Ramos (cell line): ENCODE measurements at regions not wholly inside any gene's neighbourhood (a gene's known extent, or its start where the extent isn't known, plus 50 kb on each side); places are given as distances from the start of the nearest gene placed in this dataset.
"Not testable (repeated sequence)": the region's sequence is repeated elsewhere in the genome, so short reads cannot be mapped to it uniquely, and the experiment has no call there.

Experiments used
- in situ Hi-C: fragments of 300-500 bp; cut with MboI; formaldehyde crosslinking; loops from one replicate; pipeline ENCODE4 v1.14.3; 2022; ENCODE audit warnings: low sequenced_read_pairs; ENCODE audit not compliant: unreplicated experiment

- in situ Hi-C loops, result no loop called here
These were observed 284.8 kb upstream of the DIO3 start for GRCh38 chr14:101276309-101277091.

- in situ Hi-C loops, result no loop called here
These were observed 278.9 kb upstream of the DIO3 start for GRCh38 chr14:101282418-101282817.

GRCh38 chr14:101284711-101285110 lies 276.6 kb upstream of the DIO3 start:
- in situ Hi-C loops, result no loop called here

DNA sequence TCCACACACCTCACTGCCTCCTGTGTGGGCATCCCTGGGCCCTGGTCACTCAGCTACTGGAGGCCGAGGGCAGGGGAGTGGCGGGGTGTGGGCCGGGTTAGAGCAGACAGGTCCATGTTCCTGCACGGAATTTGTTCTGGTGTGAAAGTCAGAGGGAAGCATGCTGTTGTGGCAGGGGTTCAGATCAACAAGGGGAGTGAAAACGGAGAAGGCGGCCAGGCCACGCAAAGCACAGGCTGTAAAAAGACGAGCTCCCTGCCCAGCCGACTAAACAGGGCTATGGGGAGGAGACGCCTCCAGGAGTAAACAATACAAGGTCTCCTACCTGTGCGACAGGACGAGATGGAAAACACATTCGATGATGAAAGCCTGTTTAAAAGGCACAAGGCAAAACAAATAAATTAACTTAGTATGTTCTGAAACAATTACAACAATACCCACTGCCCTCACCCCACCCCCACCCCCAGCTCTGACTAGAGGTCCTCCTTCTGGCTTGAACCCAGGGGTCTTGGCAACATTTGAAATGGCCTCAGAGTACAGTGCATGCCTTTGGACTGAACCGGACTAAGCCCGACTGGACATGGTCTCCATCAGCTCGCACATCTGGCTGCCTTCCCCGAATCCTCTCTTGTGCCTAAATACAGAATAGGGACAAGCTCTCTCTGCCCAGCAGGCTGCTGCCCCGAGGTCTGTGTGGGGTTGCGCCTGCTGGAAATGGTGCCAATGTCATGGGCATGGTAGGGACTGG lies 274.9 kb upstream of the DIO3 start:
- in situ Hi-C loops, result no loop called here

DNA sequence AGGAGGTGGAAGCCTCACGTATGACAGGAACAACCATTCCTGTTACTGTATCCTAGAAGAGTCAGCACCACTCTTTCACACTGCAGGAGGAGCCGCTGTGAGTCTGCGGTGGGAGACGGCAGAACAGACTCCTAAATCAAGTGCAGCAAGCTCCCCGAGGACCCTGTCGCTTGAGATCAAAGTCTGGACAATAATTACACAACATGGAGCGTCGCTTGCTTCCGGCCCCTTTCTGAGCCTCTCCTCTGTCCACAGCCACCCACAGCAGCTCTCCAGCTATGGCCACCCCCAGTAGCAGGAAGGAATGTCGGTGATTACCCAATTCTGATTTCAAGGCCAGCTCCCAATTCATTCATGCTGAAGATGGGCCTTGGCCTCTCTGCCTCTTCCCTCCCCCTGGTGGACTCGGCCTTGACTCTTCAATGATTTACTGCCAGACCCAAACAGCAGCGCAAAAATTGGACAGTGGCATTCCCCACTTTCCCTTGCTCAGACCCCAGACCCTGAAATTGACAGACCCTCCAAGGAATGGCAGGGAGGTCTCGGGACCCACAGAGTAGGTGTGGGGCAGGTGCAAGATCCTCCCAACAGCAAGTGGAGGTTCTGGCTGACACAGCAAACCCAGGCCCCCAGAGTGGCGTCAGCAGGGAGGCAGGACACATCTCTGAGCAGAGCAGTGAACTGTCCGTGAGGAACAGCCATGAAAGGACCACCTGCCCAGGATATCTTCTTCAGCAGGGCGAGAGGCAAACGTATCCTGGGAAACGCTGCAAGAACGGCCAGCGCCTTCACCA lies 272.7 kb upstream of the DIO3 start:
- in situ Hi-C loops, result no loop called here

DNA sequence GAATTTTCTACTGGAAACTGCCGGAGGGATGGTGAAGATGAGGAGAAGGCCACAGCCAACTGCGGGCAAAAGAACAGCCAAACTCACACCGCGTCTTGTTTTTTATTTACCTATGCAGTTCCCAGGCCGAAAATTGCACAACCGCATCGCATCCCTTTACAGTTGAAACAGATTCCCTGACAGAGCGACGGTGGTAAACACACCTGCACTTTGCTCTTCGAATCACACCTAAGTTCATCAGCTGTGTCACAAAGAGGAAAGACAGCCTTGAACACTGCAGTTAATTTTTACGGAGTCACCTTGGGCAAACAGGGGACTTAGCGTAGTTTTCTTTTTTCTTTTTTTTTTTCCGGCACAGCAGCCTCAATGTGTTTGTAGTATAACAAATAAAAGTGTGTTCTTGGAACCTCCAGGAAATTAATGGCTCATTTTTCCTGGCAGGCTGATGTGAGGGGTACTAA lies 272.0 kb upstream of the DIO3 start:
- in situ Hi-C loops, result no loop called here

- in situ Hi-C loops, result no loop called here
These were observed 271.4 kb upstream of the DIO3 start for GRCh38 chr14:101289911-101290310.

DNA sequence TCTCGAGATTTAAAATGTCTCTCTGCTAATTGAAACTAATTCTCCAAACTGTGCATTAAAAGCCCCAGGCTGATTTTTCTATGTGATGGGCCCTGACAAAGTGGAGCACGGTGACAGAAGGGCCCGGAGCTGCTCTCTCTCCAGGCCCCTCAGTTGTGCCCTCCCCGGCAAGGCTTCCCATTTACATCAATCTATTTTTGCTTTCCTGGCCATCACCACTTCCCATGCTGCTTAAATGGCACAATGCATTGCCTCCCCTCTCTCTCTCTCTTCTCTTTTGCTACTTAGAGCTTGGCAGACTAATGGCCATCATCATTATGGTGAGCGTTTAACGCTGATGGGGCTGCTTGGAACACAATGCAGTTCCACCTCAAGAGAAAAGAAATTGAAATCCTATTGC lies 270.7 kb upstream of the DIO3 start:
- in situ Hi-C loops, result no loop called here

GRCh38 chr14:101291390-101291789 lies 269.9 kb upstream of the DIO3 start:
- in situ Hi-C loops, result no loop called here

DNA sequence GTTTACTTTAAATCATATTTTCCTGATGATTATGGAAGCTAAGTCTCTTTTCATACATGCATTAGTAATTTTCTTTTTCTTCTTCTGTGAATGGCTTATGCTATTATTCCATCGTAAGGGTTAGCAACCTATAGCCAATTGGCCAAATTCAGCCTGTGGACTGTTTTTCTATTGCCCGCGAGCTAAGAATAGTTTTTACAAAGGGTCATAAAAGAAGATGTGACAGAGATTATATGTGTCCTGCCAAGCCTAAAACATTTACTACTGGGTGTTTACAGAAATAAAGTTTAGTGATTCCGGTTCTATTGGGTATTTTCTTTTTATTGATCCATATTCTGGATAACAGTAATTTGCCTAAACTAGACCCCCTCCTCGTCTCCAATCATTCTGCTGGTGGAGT lies 268.8 kb upstream of the DIO3 start:
- in situ Hi-C loops, result no loop called here

DNA sequence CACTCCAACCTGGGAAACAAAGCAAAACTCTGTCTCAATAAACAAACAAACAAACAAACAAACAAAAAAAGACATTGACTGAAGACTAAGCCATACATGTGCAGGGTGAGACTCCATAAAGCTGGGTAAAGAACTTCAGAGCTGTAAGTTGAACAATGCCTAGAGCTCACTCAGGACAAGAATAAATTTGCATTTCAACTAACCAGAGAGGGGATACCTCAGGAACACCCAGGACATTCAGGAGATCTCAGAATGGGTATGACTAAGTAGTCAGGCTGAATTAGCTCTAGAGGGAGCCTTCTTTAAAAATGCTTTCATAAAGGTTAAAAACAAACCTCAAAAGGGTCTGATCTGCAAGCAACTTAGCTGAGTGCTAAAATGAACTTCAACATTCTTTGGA lies 267.7 kb upstream of the DIO3 start:
- in situ Hi-C loops, result no loop called here

DNA sequence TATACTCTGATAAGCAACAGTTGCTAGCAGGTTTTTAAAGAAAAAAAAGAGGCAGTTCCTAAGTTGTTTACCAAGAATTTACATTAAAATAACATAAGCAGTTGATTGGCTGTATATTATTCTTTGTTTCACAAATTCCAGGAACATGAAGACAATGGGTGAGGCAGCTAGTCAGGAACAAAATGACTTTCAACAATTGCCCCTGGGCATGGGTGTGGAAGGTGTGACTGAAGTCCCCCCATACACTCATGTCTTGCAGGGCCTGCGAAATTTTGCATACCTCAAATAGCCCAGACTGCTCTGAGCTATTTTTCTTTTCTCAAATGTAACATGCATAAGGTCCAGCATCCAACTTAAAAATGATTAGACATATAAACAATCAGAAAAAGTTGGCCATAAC lies 267.2 kb upstream of the DIO3 start:
- in situ Hi-C loops, result no loop called here

GRCh38 chr14:101299781-101300180 lies 261.5 kb upstream of the DIO3 start:
- in situ Hi-C loops, result not testable (repeated sequence)

DNA sequence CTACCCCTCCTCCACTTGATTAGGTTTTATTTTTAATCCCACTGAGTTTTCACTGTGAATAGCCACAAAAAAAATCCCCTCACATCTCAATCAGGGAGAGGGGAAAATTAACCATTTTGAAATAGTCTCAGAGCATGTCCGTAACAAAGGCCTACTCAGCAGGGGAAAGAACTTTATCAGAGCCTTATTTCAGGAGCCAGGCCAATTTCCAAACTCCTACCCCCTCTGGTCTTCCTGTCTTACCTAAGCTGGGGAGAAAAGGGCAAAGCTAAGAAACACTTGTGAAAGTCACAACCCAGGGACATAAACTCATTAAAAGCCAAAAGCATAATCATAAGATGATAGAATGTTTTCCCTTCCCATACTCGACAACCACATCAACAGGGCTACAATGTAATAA lies 260.3 kb upstream of the DIO3 start:
- in situ Hi-C loops, result no loop called here

- in situ Hi-C loops, result not testable (repeated sequence)
These were observed 254.1 kb upstream of the DIO3 start for GRCh38 chr14:101307162-101307561.

- in situ Hi-C loops, result not testable (repeated sequence)
These were observed 250.1 kb upstream of the DIO3 start for GRCh38 chr14:101311186-101311585.

- in situ Hi-C loops, result no loop called here
These were observed 248.0 kb upstream of the DIO3 start for GRCh38 chr14:101313268-101313667.

DNA sequence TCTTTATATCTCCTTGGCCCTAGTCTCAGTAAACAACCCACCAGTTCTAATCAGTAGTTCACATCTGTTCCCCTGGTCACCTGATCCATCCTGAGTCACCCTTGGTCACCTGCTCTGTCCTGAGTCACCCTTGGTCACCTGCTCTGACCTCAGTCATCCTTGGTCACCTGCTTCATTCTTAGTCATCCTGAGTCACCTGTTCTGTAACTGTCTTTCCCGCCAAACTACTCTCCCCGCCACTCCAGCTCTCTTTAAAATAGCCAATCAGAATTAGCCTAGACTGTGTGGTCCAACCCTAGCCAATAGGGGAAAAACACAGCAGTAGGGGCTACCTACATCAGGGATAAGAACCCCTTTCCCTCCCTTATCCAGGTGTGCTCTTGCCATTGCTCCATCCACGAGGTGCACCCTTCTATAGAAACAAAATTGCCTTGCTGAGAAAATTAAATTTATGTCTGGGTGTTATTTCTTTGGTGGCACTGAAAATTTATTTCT lies 245.4 kb upstream of the DIO3 start:
- in situ Hi-C loops, result no loop called here

GRCh38 chr14:101318271-101318670 lies 243.0 kb upstream of the DIO3 start:
- in situ Hi-C loops, result no loop called here

GRCh38 chr14:101320396-101320795 lies 240.9 kb upstream of the DIO3 start:
- in situ Hi-C loops, result no loop called here

- in situ Hi-C loops, result no loop called here
These were observed 239.1 kb upstream of the DIO3 start for GRCh38 chr14:101322223-101322622.
